Kidney capillary endothelial cell (primary cell): ENCODE measurements at regions not wholly inside any gene's neighbourhood (a gene's known extent, or its start where the extent isn't known, plus 50 kb on each side); places are given as distances from the start of the nearest gene placed in this dataset.
"Not testable (repeated sequence)": the region's sequence is repeated elsewhere in the genome, so short reads cannot be mapped to it uniquely, and the experiment has no call there.

ENCODE experiments used
- DNase-seq: peaks from one replicate; pipeline ENCODE4 v3.0.0-alpha.2; 2018; ENCODE audit warnings: low spot score

DNA sequence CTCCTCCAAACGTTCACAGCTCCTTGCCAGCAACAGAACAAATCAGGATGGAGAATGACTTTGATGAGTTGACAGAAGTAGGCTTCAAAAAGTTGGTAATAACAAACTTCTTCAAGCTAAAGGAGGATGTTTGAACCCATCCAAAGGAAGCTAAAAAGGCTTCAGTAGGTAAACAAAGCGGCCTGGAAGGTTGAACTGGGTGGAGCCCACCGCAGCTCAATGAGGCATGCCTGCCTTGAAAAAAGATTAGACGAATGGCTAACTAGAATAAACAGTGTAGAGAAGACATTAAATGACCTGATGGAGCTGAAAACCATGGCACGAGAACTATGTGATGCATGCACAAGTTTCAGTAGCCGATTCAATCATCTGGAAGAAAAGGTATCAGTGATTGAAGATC lies 1369.0 kb upstream of the SORCS1 start:
- DNase-seq = not testable (repeated sequence)

DNA sequence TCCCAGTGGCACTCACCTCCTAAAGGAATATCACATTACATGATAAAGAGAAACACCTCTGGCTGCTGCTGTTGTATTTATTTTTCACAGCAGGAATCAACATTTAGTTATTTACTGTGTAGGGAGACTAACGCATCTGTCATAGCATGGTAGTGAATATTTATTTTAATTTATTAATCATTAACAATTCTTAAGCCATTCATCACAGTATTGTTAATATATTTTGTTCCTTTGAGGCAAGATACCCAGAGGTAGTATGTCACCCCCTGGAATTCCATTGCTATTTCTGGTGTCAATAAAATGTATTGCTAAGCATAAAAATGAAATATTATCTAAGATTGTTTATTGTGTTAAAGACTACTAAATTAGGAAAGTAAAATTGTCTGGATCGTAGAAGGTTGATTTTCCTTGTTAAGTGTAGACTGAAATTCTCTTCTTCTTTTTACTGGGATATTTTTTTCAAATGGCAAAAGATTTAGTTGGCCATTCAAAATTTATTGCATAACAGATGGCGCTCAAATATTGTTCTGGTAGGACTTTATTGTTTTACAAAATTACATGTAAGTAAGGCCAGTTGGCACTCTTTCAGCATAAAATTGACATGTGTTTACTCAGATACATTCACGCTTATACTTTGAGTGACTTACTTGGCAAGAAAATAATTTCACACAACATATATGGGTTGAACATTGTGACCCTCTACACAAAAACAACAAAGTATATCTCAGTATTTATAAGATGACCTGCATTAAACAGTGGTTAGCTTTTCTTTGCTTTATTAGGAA lies 1358.7 kb upstream of the SORCS1 start:
- DNase-seq = no peak

DNA sequence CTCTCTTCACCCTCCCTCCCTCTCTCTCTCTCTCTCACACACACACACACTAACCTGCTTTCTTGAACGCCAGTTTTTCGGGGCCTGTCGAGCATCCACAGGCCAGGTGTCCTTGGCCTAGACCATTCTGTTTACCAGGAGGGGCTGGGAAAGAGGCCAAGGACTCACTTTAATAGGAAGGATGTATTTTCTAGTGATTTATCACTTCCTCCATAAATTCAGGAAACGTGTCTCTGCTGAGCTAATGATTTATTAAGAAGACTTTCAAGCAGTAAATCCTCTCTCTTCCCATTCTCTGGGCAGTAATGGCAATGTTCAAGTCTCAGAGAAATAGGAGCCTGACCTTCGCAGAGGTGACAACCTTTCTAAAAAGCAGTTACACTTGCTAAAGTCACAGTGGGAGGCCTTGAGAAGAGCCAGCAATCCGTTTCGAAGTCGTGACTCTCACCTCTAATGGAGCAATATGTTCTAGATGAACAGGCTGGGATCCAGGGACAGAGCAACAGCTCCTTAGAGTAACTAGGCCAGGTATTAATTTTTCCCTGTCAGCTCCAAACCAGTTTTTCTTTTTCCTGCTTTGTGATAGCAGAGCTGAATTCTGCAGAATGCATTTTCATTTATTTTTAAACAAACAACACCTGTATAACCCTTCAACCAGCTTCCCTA lies 1357.5 kb upstream of the SORCS1 start:
- no peak for DNase-seq

DNA sequence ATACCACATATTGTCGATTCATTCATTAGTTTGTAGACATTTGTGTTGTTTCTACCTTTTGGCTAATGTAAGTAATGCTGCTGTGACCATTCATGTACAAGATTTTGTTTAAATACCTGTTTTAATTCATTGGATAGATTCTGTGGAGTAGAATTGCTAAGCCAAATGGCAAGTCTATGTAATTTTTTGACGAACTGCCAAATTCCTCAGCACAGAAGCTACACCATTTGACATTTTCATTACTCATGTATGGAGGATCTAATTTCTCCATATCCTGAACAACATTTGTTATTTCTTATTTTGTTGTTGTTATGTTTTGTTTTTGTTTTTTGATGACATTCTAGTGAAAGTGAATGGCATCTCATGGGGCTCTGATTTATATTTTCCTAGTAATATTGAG lies 1351.3 kb upstream of the SORCS1 start:
- DNase-seq = no peak

DNA sequence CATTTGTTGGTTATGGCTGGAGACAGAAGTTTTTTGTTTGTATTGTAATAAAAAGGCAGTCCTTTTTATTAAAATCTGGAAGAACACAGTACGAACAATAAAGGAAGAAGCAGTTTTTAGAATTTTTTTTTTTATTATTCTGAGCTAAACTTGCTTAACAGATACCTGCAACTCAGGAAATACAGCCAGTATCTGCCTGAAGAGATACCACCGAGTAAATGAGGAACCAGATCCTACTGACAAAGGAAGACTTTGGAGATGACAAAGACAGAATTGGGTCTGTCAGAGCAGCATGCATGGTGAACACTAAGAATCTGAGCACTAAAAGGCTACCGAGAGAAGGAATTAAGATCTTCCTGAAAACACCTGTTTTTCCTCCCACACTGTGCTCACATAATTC lies 1335.9 kb upstream of the SORCS1 start:
- DNase-seq = no peak

DNA sequence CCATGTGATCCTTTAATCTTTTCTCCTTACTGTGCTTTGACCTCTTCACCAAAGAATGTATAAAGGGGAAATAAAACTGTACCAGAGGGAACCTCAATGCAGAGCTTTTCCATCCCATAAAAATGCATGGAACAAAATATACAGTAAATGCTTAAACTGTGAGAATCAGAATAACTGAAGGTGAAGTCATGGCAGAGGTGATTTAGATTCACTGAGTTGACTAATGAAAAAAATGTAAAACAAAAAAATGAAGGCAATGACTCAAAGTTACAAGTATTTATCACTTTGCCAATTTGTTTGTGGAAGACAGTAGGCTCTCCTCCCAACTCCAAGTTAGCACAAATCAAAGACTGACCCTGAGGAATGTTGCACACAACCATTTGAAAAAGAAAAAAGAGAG lies 1331.6 kb upstream of the SORCS1 start:
- no peak for DNase-seq

DNA sequence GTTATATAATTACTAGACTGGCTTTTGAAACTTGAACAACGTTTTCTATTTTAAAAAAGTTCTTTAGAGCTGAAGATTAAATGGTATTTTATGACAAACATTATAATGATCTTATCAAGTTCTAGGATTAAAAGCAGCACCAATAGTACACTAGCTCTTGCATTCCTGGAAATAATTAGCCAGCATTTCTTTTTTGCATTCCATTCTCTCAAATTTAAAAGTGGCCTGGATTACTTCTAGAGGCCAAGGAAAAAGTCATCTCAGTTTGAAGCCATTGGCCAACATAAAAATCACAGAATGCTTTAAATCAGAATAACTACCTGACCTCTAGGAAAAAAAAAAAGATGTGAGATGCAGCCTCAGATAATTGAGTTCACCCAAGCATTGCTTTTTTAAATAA lies 1326.4 kb upstream of the SORCS1 start:
- no peak for DNase-seq

DNA sequence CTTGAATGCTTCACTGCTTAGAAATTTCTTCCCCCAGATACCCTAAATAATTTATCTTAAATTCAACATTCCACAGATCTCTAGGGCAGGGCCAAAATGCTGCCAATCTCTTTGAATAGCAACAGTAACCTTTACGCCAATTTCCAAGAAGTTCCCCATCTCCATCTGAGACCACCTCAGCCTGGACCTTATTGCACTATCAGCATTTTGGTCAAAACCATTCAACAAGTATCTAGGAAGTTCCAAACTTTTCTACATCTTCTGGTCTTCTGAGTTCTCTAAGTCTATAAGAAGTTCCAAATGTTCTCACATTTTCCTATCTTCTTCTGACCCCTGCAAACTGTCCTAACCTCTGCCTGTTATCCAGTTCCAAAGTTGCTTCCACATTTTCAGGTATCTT lies 1306.9 kb upstream of the SORCS1 start:
- no peak for DNase-seq

DNA sequence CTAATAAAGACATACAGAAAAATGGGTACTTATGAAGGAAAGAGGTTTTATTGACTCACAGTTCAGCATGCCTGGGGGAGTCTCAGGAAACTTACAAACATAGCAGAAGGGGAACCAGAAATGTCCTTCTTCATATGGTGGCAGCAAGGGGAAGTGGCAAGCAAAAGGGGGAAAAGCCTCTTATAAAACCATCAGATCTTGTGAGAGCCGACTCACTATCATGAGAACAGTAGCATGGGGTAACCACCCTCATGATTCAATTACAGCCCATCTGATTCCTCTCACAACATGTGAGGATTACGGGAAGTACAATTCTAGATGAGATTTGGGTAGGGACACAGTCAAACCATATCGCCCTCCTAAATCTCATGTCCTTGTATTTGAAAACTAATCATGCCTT lies 1305.4 kb upstream of the SORCS1 start:
- no peak for DNase-seq

DNA sequence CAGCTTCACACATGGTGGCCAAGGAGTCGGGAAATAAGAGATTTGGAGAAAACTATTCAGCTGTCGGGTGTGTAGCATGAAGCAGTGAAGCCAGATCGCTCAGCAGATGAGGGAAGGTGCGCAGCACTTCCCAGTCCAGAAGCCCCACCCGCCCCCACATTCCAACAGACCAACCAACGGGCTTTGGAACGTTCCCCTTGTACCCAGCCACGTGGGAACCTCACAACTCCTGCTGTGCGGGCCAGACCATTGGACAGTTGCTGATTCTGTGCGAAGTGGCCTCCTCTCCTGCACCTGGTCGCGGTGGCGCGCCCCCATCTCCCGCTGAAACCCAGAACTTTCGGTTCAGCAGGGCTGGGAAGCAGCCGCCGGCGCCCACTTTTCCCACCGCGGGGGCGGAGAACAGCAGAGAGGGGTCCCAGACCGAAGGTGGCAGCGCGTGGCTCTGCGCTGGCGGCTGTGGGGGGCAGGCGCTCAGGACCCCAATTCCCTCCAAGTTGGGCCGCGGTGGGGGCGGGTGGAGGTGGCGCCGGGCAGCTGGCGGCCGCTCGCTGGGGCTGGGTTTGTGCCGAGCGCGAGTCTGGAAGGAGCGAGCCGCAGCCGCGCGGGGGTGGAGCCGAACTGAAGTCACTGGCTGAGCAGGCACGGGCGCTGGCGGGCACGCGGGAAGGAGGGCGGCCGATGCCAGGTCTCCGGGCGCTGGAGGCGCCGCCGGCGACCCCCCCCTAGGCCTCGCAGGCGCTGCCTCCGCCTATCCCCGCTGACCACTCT lies 1301.5 kb upstream of the SORCS1 start:
- no peak for DNase-seq

DNA sequence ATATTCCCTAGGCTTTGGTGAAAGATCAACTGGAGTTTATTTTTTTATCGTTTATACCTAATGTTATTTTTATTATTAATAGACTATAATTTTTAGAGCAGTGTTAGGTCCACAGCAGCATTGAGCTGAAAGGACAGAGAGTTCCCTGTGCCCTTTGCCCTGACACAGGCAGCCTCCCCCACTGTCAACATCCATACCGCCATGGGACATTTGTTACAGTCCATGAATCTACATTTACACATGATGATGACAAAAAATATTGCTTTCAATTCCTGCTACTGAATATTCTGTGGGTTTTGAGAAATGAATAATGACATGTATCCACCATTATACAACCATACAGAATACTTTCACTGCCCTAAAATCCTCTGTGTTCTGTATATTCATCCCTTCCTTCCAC lies 1297.5 kb upstream of the SORCS1 start:
- DNase-seq = no peak

DNA sequence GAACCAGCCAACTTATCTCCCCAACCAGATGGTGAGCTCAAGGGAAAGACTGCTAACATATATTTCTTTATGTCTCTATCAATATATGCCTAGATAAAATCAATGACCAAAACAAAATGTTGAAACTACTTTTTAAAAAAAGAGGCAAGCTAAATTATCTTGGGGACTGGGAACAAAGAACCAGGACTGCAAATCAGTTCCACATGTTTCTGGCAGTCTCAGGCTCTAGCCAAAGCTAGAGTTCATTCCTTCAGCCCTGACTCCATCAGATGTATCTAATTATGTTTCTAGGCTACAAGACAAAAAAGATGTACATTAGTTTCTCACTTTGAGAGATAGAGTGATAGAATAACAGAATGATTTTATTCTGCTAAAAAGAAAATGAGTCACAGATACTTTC lies 1290.3 kb upstream of the SORCS1 start:
- no peak for DNase-seq

DNA sequence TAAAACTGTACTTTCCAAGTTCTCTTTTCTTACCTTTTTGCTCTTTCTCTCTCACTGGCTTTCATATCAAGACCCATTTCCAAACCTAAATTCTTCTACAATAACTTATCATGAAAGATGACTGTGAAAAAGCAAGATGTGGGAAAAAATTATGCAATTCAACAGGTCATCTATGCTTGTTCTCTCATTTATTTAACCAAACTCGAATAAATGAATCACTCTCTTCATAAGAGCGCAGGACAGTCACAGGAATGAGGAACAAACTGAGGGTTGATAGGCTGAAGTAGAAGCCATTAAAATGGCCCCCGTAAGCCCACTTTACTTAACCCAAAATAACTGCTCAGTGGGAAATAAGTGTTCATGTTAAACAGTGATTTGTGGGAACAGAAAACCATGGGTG lies 1289.7 kb upstream of the SORCS1 start:
- DNase-seq = no peak

DNA sequence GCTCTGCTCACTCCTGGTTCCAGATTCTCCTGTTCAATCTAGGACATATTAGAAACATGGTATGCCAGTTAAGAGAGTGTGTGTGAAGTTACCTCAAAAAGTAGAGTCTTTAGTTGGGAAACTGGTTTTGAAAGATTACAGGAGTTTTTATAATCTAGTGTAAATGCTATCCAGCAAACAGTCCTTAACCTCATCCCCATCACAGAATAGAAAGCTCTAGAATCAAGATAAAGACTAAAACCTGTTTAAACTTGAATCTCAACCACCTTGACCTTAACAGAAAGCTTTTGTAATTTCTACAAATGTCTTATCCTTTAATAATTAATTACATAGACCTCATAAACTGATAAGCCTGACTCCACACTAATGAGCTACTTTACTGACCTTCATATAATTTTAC lies 1288.7 kb upstream of the SORCS1 start:
- no peak for DNase-seq

DNA sequence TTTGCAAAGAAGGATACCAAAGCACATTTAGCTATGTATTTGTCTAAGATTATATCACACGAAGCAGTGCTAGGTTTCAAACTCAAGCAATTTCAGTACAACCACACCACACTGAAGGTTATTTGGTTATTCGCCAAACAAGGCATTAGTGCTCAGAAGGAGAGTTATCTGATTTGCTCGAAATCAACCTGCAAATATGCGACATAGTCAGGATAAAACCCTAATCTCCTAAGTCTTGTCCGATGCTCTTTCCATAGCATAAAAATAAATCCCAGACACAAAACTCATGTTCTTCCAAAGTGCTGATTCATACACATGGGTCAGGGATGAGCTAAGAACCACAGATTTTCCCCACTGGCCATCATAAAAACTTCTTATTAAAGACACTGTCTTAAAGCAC lies 1288.0 kb upstream of the SORCS1 start:
- DNase-seq = no peak

DNA sequence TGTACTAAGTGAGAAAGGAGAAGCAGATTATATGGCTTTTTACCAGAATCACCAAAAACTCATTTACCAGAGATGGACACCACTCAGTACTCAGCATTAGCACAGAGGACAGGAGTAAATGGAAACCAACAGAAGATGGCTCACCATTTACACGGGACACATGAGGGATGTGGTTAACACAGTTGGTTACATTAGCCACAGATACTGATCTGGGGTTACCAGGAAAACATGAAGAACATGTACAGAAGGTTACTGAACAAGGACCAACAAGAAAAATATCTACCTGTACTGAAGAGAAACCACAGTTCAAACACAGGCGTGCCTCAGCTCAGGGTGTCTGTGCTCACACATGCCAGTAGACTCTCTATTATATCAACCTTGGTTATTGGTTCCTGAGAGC lies 1285.8 kb upstream of the SORCS1 start:
- no peak for DNase-seq

DNA sequence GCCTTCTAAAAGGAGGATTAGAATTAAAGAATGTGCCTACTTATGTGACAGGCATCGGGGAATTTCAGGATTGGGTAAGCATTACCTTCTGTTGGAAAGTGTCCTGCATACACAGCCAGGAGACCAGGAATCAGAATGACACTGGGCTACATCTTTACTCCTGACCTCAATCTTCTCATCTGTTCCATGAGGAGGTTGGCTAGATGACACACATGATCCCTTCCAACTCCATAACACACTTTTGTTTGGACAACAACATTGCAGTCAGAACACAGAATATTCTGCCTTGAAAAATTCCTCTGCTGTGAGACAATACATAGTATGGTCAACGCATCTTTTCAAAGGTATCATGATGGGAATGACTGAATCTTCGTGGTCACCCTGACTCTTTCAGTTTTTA lies 1281.2 kb upstream of the SORCS1 start:
- no peak for DNase-seq

DNA sequence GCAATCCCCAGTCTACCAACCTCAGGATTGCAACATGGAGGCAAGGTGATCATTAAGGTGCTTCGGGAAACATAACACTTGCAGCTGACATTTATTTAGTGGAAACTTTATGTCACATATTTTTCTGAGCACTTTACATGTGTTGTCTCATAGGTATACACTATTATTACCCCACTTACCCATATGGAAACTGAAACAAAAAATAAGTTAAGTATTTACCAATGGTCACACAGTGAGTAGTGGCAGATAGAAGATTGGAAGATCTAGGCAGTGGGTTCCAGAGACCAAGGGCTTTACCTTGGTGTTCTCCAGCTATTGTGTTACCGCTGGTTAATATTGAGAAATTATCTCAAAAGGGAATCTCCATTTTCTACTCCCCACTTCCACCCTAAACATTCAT lies 1279.1 kb upstream of the SORCS1 start:
- DNase-seq = no peak

DNA sequence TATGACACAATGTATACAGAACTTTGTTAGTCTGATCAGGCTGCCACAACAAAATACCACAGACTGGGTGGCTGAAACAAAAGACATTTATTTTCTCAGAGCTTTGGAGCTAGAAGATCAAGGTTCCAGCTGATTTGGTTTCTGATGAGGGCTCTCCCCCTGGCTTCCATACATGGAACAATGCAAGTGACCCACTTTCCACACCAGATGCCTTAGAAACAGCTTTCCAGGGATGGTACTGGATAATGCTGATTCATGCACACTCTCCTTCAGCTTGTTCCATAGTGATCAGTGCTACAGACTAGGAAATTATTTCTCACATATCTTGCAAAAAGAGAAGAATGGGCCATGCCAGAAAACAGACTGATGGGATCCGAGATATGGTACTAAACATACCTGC lies 1274.9 kb upstream of the SORCS1 start:
- DNase-seq = no peak

DNA sequence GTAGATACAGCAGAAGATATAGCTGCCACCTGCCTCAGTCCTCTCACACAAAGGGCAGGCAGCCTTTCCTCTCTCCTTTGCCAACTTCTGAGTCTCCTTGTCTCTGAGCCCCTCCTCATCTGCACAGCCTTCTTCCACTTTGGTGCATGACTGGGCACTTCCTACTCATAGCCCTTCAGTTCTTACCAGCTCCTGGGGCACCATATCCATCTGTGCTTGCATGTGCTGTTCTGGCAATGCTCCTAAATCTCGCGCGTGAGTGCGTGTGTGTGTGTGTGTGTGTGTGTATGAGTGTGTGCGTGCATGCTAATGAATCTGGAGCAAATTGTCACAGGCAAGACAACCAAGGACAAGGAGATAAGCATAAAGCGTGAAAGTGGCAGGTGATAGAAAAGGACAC lies 1271.6 kb upstream of the SORCS1 start:
- no peak for DNase-seq

DNA sequence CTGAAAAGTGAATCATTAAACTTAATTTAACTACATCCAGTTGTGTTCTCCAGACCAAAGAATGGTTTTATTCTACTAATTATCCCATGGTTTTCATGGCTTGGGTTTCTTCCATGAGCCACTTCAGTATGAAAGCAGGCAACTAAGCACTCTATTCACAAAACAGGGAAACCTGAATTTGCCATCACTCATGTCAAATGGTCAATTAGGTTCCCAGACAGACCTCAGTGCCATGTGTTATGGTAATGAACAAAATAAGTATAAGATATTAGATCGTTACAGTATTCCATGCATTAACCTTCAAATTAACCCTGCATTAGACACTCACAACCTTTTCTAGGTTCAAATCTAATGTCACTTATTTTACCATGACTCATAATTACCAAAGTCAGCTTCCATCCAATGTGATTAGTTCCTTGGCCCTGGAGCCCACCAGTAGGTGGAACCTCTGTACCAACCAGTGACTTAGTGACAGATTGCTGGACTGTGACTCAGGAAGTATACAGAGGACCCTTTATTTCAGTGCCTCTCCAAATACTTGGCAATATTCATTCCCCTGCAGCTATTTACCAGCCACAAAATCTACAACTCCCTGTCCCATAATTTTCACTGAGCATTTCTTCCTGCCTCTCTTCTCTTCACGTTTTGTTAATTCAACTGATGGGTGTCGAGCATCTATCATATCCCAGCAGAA lies 1270.2 kb upstream of the SORCS1 start:
- DNase-seq = no peak

DNA sequence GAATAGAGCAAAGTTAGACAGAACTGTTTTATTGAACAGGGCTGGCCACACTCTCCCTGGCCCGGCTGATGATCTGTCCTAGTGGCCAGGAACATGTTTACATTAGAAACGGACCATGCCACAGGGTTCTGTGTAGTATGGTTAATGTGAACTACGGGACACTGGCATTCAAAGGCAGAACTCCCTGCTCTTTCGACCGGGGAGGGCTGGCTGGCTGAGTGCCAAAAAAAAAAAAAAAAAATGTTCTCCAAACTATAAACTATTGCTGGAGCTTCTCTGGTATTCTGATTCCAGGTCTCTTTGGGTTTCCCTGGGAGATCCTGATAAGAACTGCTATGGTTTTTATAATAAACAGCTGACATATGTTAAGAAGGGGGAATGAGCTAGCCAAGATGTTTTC lies 1262.6 kb upstream of the SORCS1 start:
- DNase-seq = no peak
